H1 (cell line): ENCODE measurements at regions not wholly inside any gene's neighbourhood (a gene's known extent, or its start where the extent isn't known, plus 50 kb on each side); places are given as distances from the start of the nearest gene placed in this dataset.

Source experiments
- CTCF ChIA-PET: fragments of 300-600 bp; sonication (Branson Sonifier 250); formaldehyde crosslinking; loops from one replicate; lab custom pipeline; 2021; ENCODE audit not compliant: partially characterized antibody; lab: Charles Lee
- POLR2A ChIA-PET: fragments of 300-600 bp; sonication (Branson Sonifier 250); formaldehyde crosslinking; loops from one replicate; lab custom pipeline; 2021; ENCODE audit warnings: inconsistent platforms; ENCODE audit not compliant: partially characterized antibody; lab: Charles Lee
- DNase-seq, 2 experiments: peaks; one replicate each; pipeline versions ENCODE4 v3.0.0 to v3.0.0-alpha.2; 2010 to 2022; ENCODE audit warnings: low spot score in 2 of 2, low read depth in 1 of 2, mixed read lengths in 1 of 2
- FAIRE-seq: peaks from 2 replicates; lab custom pipeline; 2011; peaks lifted over from hg19 to GRCh38; lab: Jason Lieb, UNC
- H2AFZ ChIP-seq: 2 replicates; pipeline ENCODE4 v1.8.1; 2012; ENCODE audit warnings: low read length, inconsistent platforms
- H2AK5ac ChIP-seq: 2 replicates; pipeline ENCODE4 v1.6.1; 2013; ENCODE audit warnings: low read depth, low read length
- H2BK120ac ChIP-seq: replicated peaks from 2 replicates; pipeline ENCODE3; 2013; ENCODE audit warnings: low read depth, low read length, inconsistent platforms
- H2BK12ac ChIP-seq: 2 replicates; pipeline ENCODE4 v1.6.1; 2013; ENCODE audit warnings: low read depth, low read length
- H2BK15ac ChIP-seq: 2 replicates; pipeline ENCODE4 v1.6.1; 2013; ENCODE audit warnings: low read length
- H2BK20ac ChIP-seq: 2 replicates; pipeline ENCODE4 v1.6.1; 2013; ENCODE audit warnings: low read length
- H2BK5ac ChIP-seq: 2 replicates; pipeline ENCODE4 v1.6.1; 2013; ENCODE audit warnings: low read depth, low read length
- H3K14ac ChIP-seq: 2 replicates; pipeline ENCODE4 v1.6.1; 2013; ENCODE audit warnings: inconsistent platforms; ENCODE audit not compliant: insufficient read length
- H3K18ac ChIP-seq: 2 replicates; pipeline ENCODE4 v1.6.1; 2013; ENCODE audit warnings: low read length; ENCODE audit errors: extremely low read depth
- H3K23ac ChIP-seq: 2 replicates; pipeline ENCODE4 v1.6.1; 2013; ENCODE audit warnings: inconsistent platforms; ENCODE audit not compliant: insufficient read length
- H3K23me2 ChIP-seq: 2 replicates; pipeline ENCODE4 v1.6.1; 2013; ENCODE audit warnings: low read depth, low read length
- H3K27ac ChIP-seq: 2 replicates; pipeline ENCODE4 v1.6.1; 2011; ENCODE audit warnings: low read depth, low read length, inconsistent platforms
- H3K27me3 ChIP-seq, 4 experiments: replicated peaks in 1 of 4; 1 replicate in 1 of 4; 2 replicates in 3 of 4; pipeline versions ENCODE4 v1.6.1 to v1.8.1; 2011 to 2013; ENCODE audit warnings: low read length in 3 of 4, mild to moderate bottlenecking in 3 of 4, inconsistent platforms in 2 of 4, mixed read lengths in 2 of 4, moderate library complexity in 1 of 4; ENCODE audit not compliant: control insufficient read depth in 3 of 4, insufficient read depth in 3 of 4; ENCODE audit errors: extremely low read depth in 1 of 4
- H3K36me3 ChIP-seq, 4 experiments: 2 replicates each; pipeline versions ENCODE4 v1.6.1 to v1.8.1; 2011 to 2013; ENCODE audit warnings: mild to moderate bottlenecking in 4 of 4, low read length in 3 of 4, moderate library complexity in 2 of 4, control low read depth in 1 of 4, inconsistent platforms in 1 of 4; ENCODE audit not compliant: insufficient read depth in 4 of 4, control insufficient read depth in 2 of 4
- H3K4ac ChIP-seq: replicated peaks from 2 replicates; pipeline ENCODE3; 2013; ENCODE audit warnings: low read length, low read depth, mixed read lengths, inconsistent platforms; ENCODE audit not compliant: insufficient read length
- H3K4me1 ChIP-seq, 4 experiments: replicated peaks in 1 of 4; 1 replicate in 1 of 4; 2 replicates in 3 of 4; pipeline versions ENCODE4 v1.6.1 to v1.8.1; 2011 to 2013; ENCODE audit warnings: low read length in 3 of 4, inconsistent platforms in 2 of 4, mixed read lengths in 1 of 4; ENCODE audit not compliant: insufficient read depth in 4 of 4, control insufficient read depth in 3 of 4
- H3K4me2 ChIP-seq, 2 experiments: 2 replicates each; pipeline versions ENCODE4 v1.6.1 to v1.8.1; 2011 to 2013; ENCODE audit warnings: low read depth in 2 of 2, low read length in 2 of 2, control low read depth in 1 of 2, inconsistent platforms in 1 of 2, mild to moderate bottlenecking in 1 of 2; ENCODE audit not compliant: insufficient read depth in 1 of 2
- H3K4me3 ChIP-seq, 4 experiments: fragments of 200-600, 300-600 bp in 1 of 4; sonication (generic), shearing (Covaris generic), sonication (Bioruptor Twin) in 1 of 4; 2 replicates each; pipeline versions ENCODE4 v1.5.1 to v1.8.1; 2011 to 2016; ENCODE audit warnings: low read length in 4 of 4, low read depth in 3 of 4, control low read depth in 2 of 4, inconsistent platforms in 2 of 4, mild to moderate bottlenecking in 2 of 4, mixed read lengths in 1 of 4, moderate library complexity in 1 of 4; ENCODE audit not compliant: insufficient read depth in 2 of 4; ENCODE audit errors: extremely low read depth in 1 of 4
- H3K56ac ChIP-seq: replicated peaks from 2 replicates; pipeline ENCODE3; 2013; ENCODE audit warnings: low read depth, mild to moderate bottlenecking, mixed read lengths, low read length, inconsistent platforms; ENCODE audit not compliant: insufficient read length
- H3K79me1 ChIP-seq: 2 replicates; pipeline ENCODE4 v1.6.1; 2013; ENCODE audit warnings: low read depth, low read length, control low read depth
- H3K79me2 ChIP-seq, 2 experiments: 2 replicates each; pipeline versions ENCODE4 v1.6.1 to v1.8.1; 2012 to 2013; ENCODE audit warnings: low read length in 2 of 2, mild to moderate bottlenecking in 2 of 2, inconsistent platforms in 1 of 2; ENCODE audit not compliant: insufficient read depth in 2 of 2, control insufficient read depth in 1 of 2
- H3K9ac ChIP-seq, 4 experiments: replicated peaks in 1 of 4; 1 replicate in 1 of 4; 2 replicates in 3 of 4; pipeline versions ENCODE4 v1.6.1 to v1.8.1; 2011 to 2013; ENCODE audit warnings: low read depth in 3 of 4, low read length in 3 of 4, control low read depth in 2 of 4, mild to moderate bottlenecking in 2 of 4, moderate library complexity in 2 of 4, inconsistent platforms in 1 of 4; ENCODE audit errors: extremely low read depth in 1 of 4
- H3K9me3 ChIP-seq, 2 experiments: 2 replicates each; pipeline versions ENCODE4 v1.6.1 to v1.8.1; 2012 to 2013; ENCODE audit warnings: mild to moderate bottlenecking in 2 of 2, moderate library complexity in 2 of 2, control low read depth in 1 of 2, inconsistent platforms in 1 of 2, low read depth in 1 of 2, low read length in 1 of 2, mixed read lengths in 1 of 2; ENCODE audit not compliant: insufficient read depth in 2 of 2
- H4K20me1 ChIP-seq, 2 experiments: replicated peaks in 1 of 2; 2 replicates each; pipeline versions ENCODE3 to v1.8.1; 2011 to 2013; ENCODE audit warnings: inconsistent platforms in 2 of 2, low read length in 2 of 2, mild to moderate bottlenecking in 1 of 2; ENCODE audit not compliant: insufficient read depth in 2 of 2, control insufficient read depth in 1 of 2
- H4K5ac ChIP-seq: 2 replicates; pipeline ENCODE4 v1.6.1; 2013; ENCODE audit warnings: low read length, low read depth, mixed read lengths, inconsistent platforms; ENCODE audit not compliant: insufficient read length
- H4K8ac ChIP-seq: 2 replicates; pipeline ENCODE4 v1.8.0; 2013; ENCODE audit warnings: mild to moderate bottlenecking, moderate library complexity, low read length, inconsistent platforms; ENCODE audit not compliant: insufficient read depth; ENCODE audit errors: extremely low read depth
- H4K91ac ChIP-seq: replicated peaks from 2 replicates; pipeline ENCODE3; 2013; ENCODE audit warnings: low read length, mixed read lengths, inconsistent platforms; ENCODE audit not compliant: insufficient read length
- CTBP2 ChIP-seq: IDR thresholded peaks from 2 replicates; pipeline ENCODE4 v1.7.0; 2011; ENCODE audit warnings: borderline replicate concordance, mild to moderate bottlenecking, moderate library complexity, mixed read lengths, low read length; ENCODE audit not compliant: insufficient read depth, insufficient read length
- FOSL1 ChIP-seq: IDR thresholded peaks from 2 replicates; pipeline ENCODE4 v1.6.1; 2011; ENCODE audit warnings: mild to moderate bottlenecking, low read depth, low read length, moderate library complexity; ENCODE audit not compliant: insufficient read depth
- POU5F1 ChIP-seq: IDR thresholded peaks from 2 replicates; pipeline ENCODE4 v1.6.1; 2011; ENCODE audit warnings: low read depth, mild to moderate bottlenecking, low read length, moderate library complexity
- RXRA ChIP-seq: IDR thresholded peaks from 2 replicates; pipeline ENCODE4 v1.6.1; 2011; ENCODE audit warnings: low read depth, mild to moderate bottlenecking, low read length, moderate library complexity; ENCODE audit not compliant: insufficient read depth
- SIX5 ChIP-seq: IDR thresholded peaks from 2 replicates; pipeline ENCODE4 v1.6.1; 2011; ENCODE audit warnings: mild to moderate bottlenecking, low read depth, low read length
- TAF1 ChIP-seq: IDR thresholded peaks from 2 replicates; pipeline ENCODE4 v1.6.1; 2011; ENCODE audit warnings: mild to moderate bottlenecking, low read depth, low read length
- TEAD4 ChIP-seq: IDR thresholded peaks from 2 replicates; pipeline ENCODE4 v1.6.1; 2012; ENCODE audit warnings: low read depth, low read length, inconsistent platforms, mixed read lengths
- YY1 ChIP-seq: IDR thresholded peaks from 2 replicates; pipeline ENCODE4 v1.6.1; 2011; ENCODE audit warnings: low read depth, mild to moderate bottlenecking, low read length
- ZNF274 ChIP-seq: IDR thresholded peaks from 2 replicates; pipeline ENCODE4 v1.7.0; 2012; ENCODE audit warnings: low read length, borderline replicate concordance; ENCODE audit errors: extremely low read depth
- TF ChIP-seq, protein P1 (sequence below): IDR thresholded peaks from 2 replicates; pipeline ENCODE4 v1.6.1; 2011; ENCODE audit warnings: low read length, improper control_type of control experiment
- TF ChIP-seq, protein P2 (sequence below): IDR thresholded peaks from 2 replicates; pipeline ENCODE4 v1.6.1; 2012; ENCODE audit warnings: inconsistent platforms

DNA sequence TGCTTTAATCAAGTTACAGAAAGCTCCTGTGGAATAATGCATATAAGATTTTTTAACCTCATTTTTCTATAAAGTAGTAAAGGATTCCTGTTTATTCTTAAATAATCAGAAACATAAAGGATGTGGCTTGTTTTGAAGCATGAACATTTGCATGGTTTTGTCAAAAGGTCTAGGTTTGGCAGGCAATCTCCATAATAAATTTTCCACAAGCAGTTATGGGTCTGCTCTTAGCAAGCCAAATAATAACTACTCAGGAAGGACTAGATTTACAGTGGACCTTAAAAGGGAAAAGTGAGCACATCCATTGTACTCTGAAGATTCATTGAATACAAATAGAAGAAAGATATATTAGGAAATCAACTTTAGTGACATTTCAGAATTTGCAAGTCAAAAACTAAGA lies 407.3 kb upstream of the CBLB start:
- Histone ChIP-seq H3K18ac (no peak overlapping the region), H3K56ac (no peak overlapping the region), H3K4me2 (no peak overlapping the region), H2BK15ac (no peak overlapping the region), H2BK5ac (no peak overlapping the region), H3K14ac (no peak overlapping the region), H3K9ac (no peak overlapping the region), H3K27me3 (no peaks in the 10 kb centered on the region), H2BK20ac (no peak overlapping the region), H3K79me1 (no peaks in the 10 kb centered on the region), H3K36me3 (no peaks in the 10 kb centered on the region), H3K9me3 (no peaks in the 10 kb centered on the region), H3K27ac (no peak overlapping the region), H3K4me1 (no peaks in the 10 kb centered on the region), H3K23me2 (no peaks in the 10 kb centered on the region), H3K4ac (no peak overlapping the region), H4K91ac (no peak overlapping the region), H3K4me3 (no peak overlapping the region), H3K23ac (no peak overlapping the region), H4K20me1 (no peaks in the 10 kb centered on the region), H2BK12ac (no peak overlapping the region), H2AFZ (no peak overlapping the region), H4K8ac (no peak overlapping the region), H2AK5ac (no peak overlapping the region), H4K5ac (no peak overlapping the region), H3K79me2 (no peaks in the 10 kb centered on the region), H2BK120ac (no peak overlapping the region)
- ChIA-PET POLR2A (no interaction called here), CTCF (interaction anchor here (0.9 kb wide), 1 partner anchor 18 kb away, joined by 3 read pairs; no protein-coding TSS in a partner anchor)
- DNase-seq = no peak
- TF ChIP-seq, protein P1, sequence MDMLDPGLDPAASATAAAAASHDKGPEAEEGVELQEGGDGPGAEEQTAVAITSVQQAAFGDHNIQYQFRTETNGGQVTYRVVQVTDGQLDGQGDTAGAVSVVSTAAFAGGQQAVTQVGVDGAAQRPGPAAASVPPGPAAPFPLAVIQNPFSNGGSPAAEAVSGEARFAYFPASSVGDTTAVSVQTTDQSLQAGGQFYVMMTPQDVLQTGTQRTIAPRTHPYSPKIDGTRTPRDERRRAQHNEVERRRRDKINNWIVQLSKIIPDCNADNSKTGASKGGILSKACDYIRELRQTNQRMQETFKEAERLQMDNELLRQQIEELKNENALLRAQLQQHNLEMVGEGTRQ = no peak
- TF ChIP-seq TAF1 (no peak), YY1 (no peak), CTBP2 (no peak), ZNF274 (no peak), FOSL1 (no peak), TEAD4 (no peak), SIX5 (no peak), POU5F1 (no peak), RXRA (no peak)
- TF ChIP-seq, protein P2, sequence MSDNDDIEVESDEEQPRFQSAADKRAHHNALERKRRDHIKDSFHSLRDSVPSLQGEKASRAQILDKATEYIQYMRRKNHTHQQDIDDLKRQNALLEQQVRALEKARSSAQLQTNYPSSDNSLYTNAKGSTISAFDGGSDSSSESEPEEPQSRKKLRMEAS = no peak
- no peak for FAIRE-seq
